ENCODE measurements at regions not wholly inside any gene's neighbourhood (a gene's known extent, or its start where the extent isn't known, plus 50 kb on each side); places are given as distances from the start of the nearest gene placed in this dataset.

GRCh38 chr3:59433546-59433945 lies 383.7 kb upstream of the CFAP20DC start:
- POLR2A ChIA-PET, result no interaction called here
- intact Hi-C loops (cut with micrococcal nuclease; ENCODE audit: unreplicated experiment) (no loop called here), in situ Hi-C loops (cut with MboI) (no loop called here)
- H3K27me3 ChIP-seq (replicated peaks in 1 of 2; ENCODE audit: control insufficient read depth in 2 of 2, insufficient read depth in 2 of 2, low read length in 1 of 2), result no peaks in the 10 kb centered on the region
- RAD21 ChIA-PET (ENCODE audit: unreplicated experiment), result no interaction called here
- no peak overlapping the region for H3K4me2 ChIP-seq (ENCODE audit: control insufficient read depth, insufficient read depth)
- CTCF ChIA-PET, result no interaction called here
- SMC1A ChIA-PET (ENCODE audit: uncharacterized antibody, unreplicated experiment), result interaction anchor here (0.9 to 1.6 kb wide), 3 partner anchors 9 to 31 kb away, joined by 3 read pairs; no protein-coding TSS in a partner anchor
- no peak overlapping the region for H3K4me3 ChIP-seq
- H2AFZ ChIP-seq (ENCODE audit: control insufficient read depth, low read depth, low read length), result no peak overlapping the region
- H3K36me3 ChIP-seq (ENCODE audit: control insufficient read depth in 2 of 2, insufficient read depth in 2 of 2, low read length in 1 of 2), result no peaks in the 10 kb centered on the region
- H3K27ac ChIP-seq (ENCODE audit: control insufficient read depth, insufficient read depth), result no peak overlapping the region
- no peaks in the 10 kb centered on the region for H4K20me1 ChIP-seq (ENCODE audit: control insufficient read depth, insufficient read depth)
- DNase-seq (ENCODE audit: low read depth, low spot score), result no peak
- H3K4me1 ChIP-seq (ENCODE audit: control insufficient read depth, insufficient read depth, low read length), result no peaks in the 10 kb centered on the region
- ATAC-seq, result no peak
- TF ChIP-seq LARP7 (IDR thresholded peaks at IDR 0.05) (no peak), USF1 (IDR thresholded peaks at IDR 0.05; ENCODE audit: borderline replicate concordance, extremely low read length, insufficient read depth, low read depth, low read length) (no peak), HSF1 (IDR thresholded peaks at IDR 0.05; ENCODE audit: low read depth, low read length) (no peak), MYC (IDR thresholded peaks at IDR 0.05; ENCODE audit: insufficient read depth, insufficient read length, insufficient replicate concordance, low read length, severe bottlenecking) (no peak), NR2C1 (IDR thresholded peaks at IDR 0.05) (no peak), CEBPZ (IDR thresholded peaks at IDR 0.05; ENCODE audit: low read depth, low read length) (no peak), CHD1 (IDR thresholded peaks at IDR 0.05; ENCODE audit: low read depth, low read length) (no peak), REST (IDR thresholded peaks at IDR 0.05; ENCODE audit: low read depth, low read length) (no peak), HCFC1 (IDR thresholded peaks at IDR 0.05; ENCODE audit: low read length) (no peak), POU2F2 (IDR thresholded peaks at IDR 0.05; ENCODE audit: borderline replicate concordance, low read depth, low read length) (no peak), JUNB (IDR thresholded peaks at IDR 0.05) (no peak), CBX3 (IDR thresholded peaks at IDR 0.05; ENCODE audit: borderline replicate concordance, low read depth) (no peak), IRF3 (IDR thresholded peaks at IDR 0.05) (no peak)
- 73% methylated on average over 4 of the region's 4 CpGs for WGBS (ENCODE audit: insufficient coverage, insufficient replicate concordance, low lambda C conversion rate, missing lambda C conversion rate)
- H3K79me2 ChIP-seq (ENCODE audit: control insufficient read depth, insufficient read depth, low read length), result no peaks in the 10 kb centered on the region
- H3K9me3 ChIP-seq (replicated peaks; ENCODE audit: control insufficient read depth, insufficient read depth, low read length), result peaks cover 6% of the 10 kb centered on the region; the same call in 2 of the 3 replicates
- no peak overlapping the region for H3K9ac ChIP-seq (ENCODE audit: control insufficient read depth, insufficient read depth, low read length)
- no peak for FAIRE-seq
- no TSS peak for BruUV-seq (replicated peaks)
